ENCODE measurements at regions not wholly inside any gene's neighbourhood (a gene's known extent, or its start where the extent isn't known, plus 50 kb on each side); places are given as distances from the start of the nearest gene placed in this dataset.
"Not testable (repeated sequence)": the region's sequence is repeated elsewhere in the genome, so short reads cannot be mapped to it uniquely, and the experiment has no call there.

GRCh38 chr6:100226811-100227210 lies 232.8 kb upstream of the MCHR2 start:
- Histone ChIP-seq H3K27ac (no peak overlapping the region), H3K36me3 (ENCODE audit: insufficient read depth) (no peaks in the 10 kb centered on the region), H3K79me2 (ENCODE audit: insufficient read depth, low read depth) (no peaks in the 10 kb centered on the region), H4K20me1 (ENCODE audit: insufficient read depth) (no peaks in the 10 kb centered on the region), H3K27me3 (ENCODE audit: insufficient read depth, low read depth) (no peaks in the 10 kb centered on the region), H2AFZ (ENCODE audit: low read depth) (no peak overlapping the region), H3K4me3 (IDR thresholded peaks at IDR 0.05; ENCODE audit: insufficient read depth, low read depth, low read length) (no peak overlapping the region), H3K4me2 (no peak overlapping the region), H3K4me1 (ENCODE audit: low read depth, poor library complexity, severe bottlenecking) (no peaks in the 10 kb centered on the region), H3K9ac (no peak overlapping the region)
- TF ChIP-seq CTCF (conservative IDR thresholded peaks at IDR 0.05; ENCODE audit: low read depth, low read length): no peak

GRCh38 chr6:100223952-100224351 lies 229.9 kb upstream of the MCHR2 start:
- not testable (repeated sequence) for H4K20me1 ChIP-seq (ENCODE audit: insufficient read depth); H3K27ac ChIP-seq; H3K27me3 ChIP-seq (ENCODE audit: insufficient read depth, low read depth); H3K36me3 ChIP-seq (ENCODE audit: insufficient read depth); H3K4me2 ChIP-seq; H3K9ac ChIP-seq; H2AFZ ChIP-seq (ENCODE audit: low read depth); H3K4me3 ChIP-seq (IDR thresholded peaks at IDR 0.05; ENCODE audit: insufficient read depth, low read depth, low read length); H3K79me2 ChIP-seq (ENCODE audit: insufficient read depth, low read depth); H3K4me1 ChIP-seq (ENCODE audit: low read depth, poor library complexity, severe bottlenecking)

GRCh38 chr6:100220543-100220942 lies 226.5 kb upstream of the MCHR2 start:
- Histone ChIP-seq H3K4me3 (IDR thresholded peaks at IDR 0.05; ENCODE audit: insufficient read depth, low read depth, low read length) (no peak overlapping the region), H4K20me1 (ENCODE audit: insufficient read depth) (no peaks in the 10 kb centered on the region), H3K79me2 (ENCODE audit: insufficient read depth, low read depth) (no peaks in the 10 kb centered on the region), H3K36me3 (ENCODE audit: insufficient read depth) (no peaks in the 10 kb centered on the region), H2AFZ (ENCODE audit: low read depth) (no peak overlapping the region), H3K9ac (no peak overlapping the region), H3K27ac (no peak overlapping the region), H3K4me1 (ENCODE audit: low read depth, poor library complexity, severe bottlenecking) (no peaks in the 10 kb centered on the region), H3K4me2 (no peak overlapping the region), H3K27me3 (ENCODE audit: insufficient read depth, low read depth) (no peaks in the 10 kb centered on the region)
- no peak for TF ChIP-seq CTCF (conservative IDR thresholded peaks at IDR 0.05; ENCODE audit: low read depth, low read length)

GRCh38 chr6:100217225-100218012 lies 223.4 kb upstream of the MCHR2 start:
- H3K79me2 ChIP-seq (ENCODE audit: insufficient read depth, low read depth): no peaks in the 10 kb centered on the region
- no peak for TF ChIP-seq CTCF (conservative IDR thresholded peaks at IDR 0.05; ENCODE audit: low read depth, low read length)
- no peak overlapping the region for H3K27ac ChIP-seq
- H3K27me3 ChIP-seq (ENCODE audit: insufficient read depth, low read depth): no peaks in the 10 kb centered on the region
- H4K20me1 ChIP-seq (ENCODE audit: insufficient read depth): no peaks in the 10 kb centered on the region
- H3K4me1 ChIP-seq (ENCODE audit: low read depth, poor library complexity, severe bottlenecking): no peaks in the 10 kb centered on the region
- no peaks in the 10 kb centered on the region for H3K36me3 ChIP-seq (ENCODE audit: insufficient read depth)
- no peak overlapping the region for H3K9ac ChIP-seq
- no peak overlapping the region for H2AFZ ChIP-seq (ENCODE audit: low read depth)
- no peak overlapping the region for H3K4me2 ChIP-seq
- H3K4me3 ChIP-seq (IDR thresholded peaks at IDR 0.05; ENCODE audit: insufficient read depth, low read depth, low read length): no peak overlapping the region

- Histone ChIP-seq H3K9ac (no peak overlapping the region), H3K79me2 (ENCODE audit: insufficient read depth, low read depth) (no peaks in the 10 kb centered on the region), H3K4me3 (IDR thresholded peaks at IDR 0.05; ENCODE audit: insufficient read depth, low read depth, low read length) (no peak overlapping the region), H4K20me1 (ENCODE audit: insufficient read depth) (no peaks in the 10 kb centered on the region), H3K4me2 (no peak overlapping the region), H3K4me1 (ENCODE audit: low read depth, poor library complexity, severe bottlenecking) (no peaks in the 10 kb centered on the region), H2AFZ (ENCODE audit: low read depth) (no peak overlapping the region), H3K36me3 (ENCODE audit: insufficient read depth) (no peaks in the 10 kb centered on the region), H3K27ac (no peak overlapping the region), H3K27me3 (ENCODE audit: insufficient read depth, low read depth) (no peaks in the 10 kb centered on the region)
- TF ChIP-seq CTCF (conservative IDR thresholded peaks at IDR 0.05; ENCODE audit: low read depth, low read length): no peak
Measured at GRCh38 chr6:100216760-100217159, 222.7 kb upstream of the MCHR2 start.

Measured in KMS-11 (cell line).